ENCODE measurements at regions not wholly inside any gene's neighbourhood (a gene's known extent, or its start where the extent isn't known, plus 50 kb on each side); places are given as distances from the start of the nearest gene placed in this dataset.

DNA sequence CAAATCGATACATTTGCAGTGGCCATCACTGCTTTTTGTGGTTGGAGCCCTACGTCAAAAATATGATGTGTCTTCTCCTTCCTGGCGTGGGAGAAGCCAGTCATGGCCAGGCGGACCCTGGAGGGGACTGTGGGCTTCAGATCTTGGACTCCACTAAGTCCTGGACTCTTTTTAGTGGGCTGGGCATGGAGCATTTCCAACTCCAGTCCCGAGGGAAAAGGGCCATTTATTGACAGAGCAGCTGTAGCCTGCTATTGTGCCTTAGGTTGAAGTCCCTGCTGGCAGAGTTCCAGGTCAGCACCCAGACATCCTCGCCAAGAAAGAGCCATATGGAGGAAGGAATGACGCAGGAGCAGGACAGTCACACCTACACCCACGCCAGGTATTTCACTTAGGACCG lies 179.2 kb upstream of the ZNF507 start:
- no peak overlapping the region for H3K4me3 ChIP-seq (replicated peaks; ENCODE audit: insufficient read depth, low read length)
- TF ChIP-seq SPI1 (IDR thresholded peaks at IDR 0.05; ENCODE audit: borderline replicate concordance, low read depth) (no peak), GABPA (IDR thresholded peaks at IDR 0.05; ENCODE audit: low read depth) (no peak), POLR2AphosphoS5 (IDR thresholded peaks at IDR 0.05; ENCODE audit: low read depth) (no peak), REST (IDR thresholded peaks at IDR 0.05; ENCODE audit: insufficient replicate concordance, low read depth) (no peak)
- TF ChIP-seq, protein P1, sequence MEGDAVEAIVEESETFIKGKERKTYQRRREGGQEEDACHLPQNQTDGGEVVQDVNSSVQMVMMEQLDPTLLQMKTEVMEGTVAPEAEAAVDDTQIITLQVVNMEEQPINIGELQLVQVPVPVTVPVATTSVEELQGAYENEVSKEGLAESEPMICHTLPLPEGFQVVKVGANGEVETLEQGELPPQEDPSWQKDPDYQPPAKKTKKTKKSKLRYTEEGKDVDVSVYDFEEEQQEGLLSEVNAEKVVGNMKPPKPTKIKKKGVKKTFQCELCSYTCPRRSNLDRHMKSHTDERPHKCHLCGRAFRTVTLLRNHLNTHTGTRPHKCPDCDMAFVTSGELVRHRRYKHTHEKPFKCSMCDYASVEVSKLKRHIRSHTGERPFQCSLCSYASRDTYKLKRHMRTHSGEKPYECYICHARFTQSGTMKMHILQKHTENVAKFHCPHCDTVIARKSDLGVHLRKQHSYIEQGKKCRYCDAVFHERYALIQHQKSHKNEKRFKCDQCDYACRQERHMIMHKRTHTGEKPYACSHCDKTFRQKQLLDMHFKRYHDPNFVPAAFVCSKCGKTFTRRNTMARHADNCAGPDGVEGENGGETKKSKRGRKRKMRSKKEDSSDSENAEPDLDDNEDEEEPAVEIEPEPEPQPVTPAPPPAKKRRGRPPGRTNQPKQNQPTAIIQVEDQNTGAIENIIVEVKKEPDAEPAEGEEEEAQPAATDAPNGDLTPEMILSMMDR (IDR thresholded peaks at IDR 0.05; ENCODE audit: insufficient read depth, low read length): no peak
- no peak overlapping the region for H3K27ac ChIP-seq (replicated peaks)
- no peak for DNase-seq (ENCODE audit: low read depth in 1 of 2, low spot score in 1 of 2)
- no peaks in the 10 kb centered on the region for H3K27me3 ChIP-seq (ENCODE audit: insufficient read depth, poor library complexity, severe bottlenecking)

GRCh38 chr19:32168111-32168510 lies 177.3 kb upstream of the ZNF507 start:
- no peak overlapping the region for H3K27ac ChIP-seq (replicated peaks)
- TF ChIP-seq POLR2AphosphoS5 (IDR thresholded peaks at IDR 0.05; ENCODE audit: low read depth) (no peak), SPI1 (IDR thresholded peaks at IDR 0.05; ENCODE audit: borderline replicate concordance, low read depth) (no peak), GABPA (IDR thresholded peaks at IDR 0.05; ENCODE audit: low read depth) (no peak), REST (IDR thresholded peaks at IDR 0.05; ENCODE audit: insufficient replicate concordance, low read depth) (no peak)
- TF ChIP-seq, protein P1 (IDR thresholded peaks at IDR 0.05; ENCODE audit: insufficient read depth, low read length): no peak
- no peak for DNase-seq (ENCODE audit: low read depth in 1 of 2, low spot score in 1 of 2)
- H3K27me3 ChIP-seq (ENCODE audit: insufficient read depth, poor library complexity, severe bottlenecking): peaks cover 2% of the 10 kb centered on the region
- H3K4me3 ChIP-seq (replicated peaks; ENCODE audit: insufficient read depth, low read length): no peak overlapping the region

DNA sequence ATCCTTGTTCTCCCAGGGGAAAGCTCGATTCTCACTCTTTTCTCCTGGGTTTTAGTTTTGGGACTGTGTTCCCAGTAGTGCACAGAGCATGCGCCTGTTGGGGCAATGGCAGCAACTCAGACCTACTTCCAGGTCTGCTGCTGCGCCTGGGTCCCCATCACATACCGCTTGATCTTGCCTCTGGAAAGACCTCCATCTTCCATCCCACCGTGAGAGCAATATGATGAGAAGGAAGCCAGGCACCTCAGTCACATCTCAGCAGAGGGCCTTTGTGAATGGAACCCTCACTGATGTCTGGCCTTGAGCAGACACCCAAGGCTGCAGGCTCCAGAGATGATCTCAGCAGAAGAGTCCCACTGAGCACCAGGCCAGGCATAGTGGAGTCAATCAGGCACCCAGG lies 176.8 kb upstream of the ZNF507 start:
- H3K27ac ChIP-seq (replicated peaks): no peak overlapping the region
- TF ChIP-seq REST (IDR thresholded peaks at IDR 0.05; ENCODE audit: insufficient replicate concordance, low read depth) (no peak), GABPA (IDR thresholded peaks at IDR 0.05; ENCODE audit: low read depth) (no peak), POLR2AphosphoS5 (IDR thresholded peaks at IDR 0.05; ENCODE audit: low read depth) (no peak), SPI1 (IDR thresholded peaks at IDR 0.05; ENCODE audit: borderline replicate concordance, low read depth) (no peak)
- TF ChIP-seq, protein P1 (IDR thresholded peaks at IDR 0.05; ENCODE audit: insufficient read depth, low read length): no peak
- H3K27me3 ChIP-seq (ENCODE audit: insufficient read depth, poor library complexity, severe bottlenecking): peaks cover 2% of the 10 kb centered on the region
- DNase-seq (ENCODE audit: low read depth in 1 of 2, low spot score in 1 of 2): no peak
- H3K4me3 ChIP-seq (replicated peaks; ENCODE audit: insufficient read depth, low read length): no peak overlapping the region

Measured in HL-60 (cell line).